Aorta (tissue), 5 donors: ENCODE measurements at regions not wholly inside any gene's neighbourhood (a gene's known extent, or its start where the extent isn't known, plus 50 kb on each side); places are given as distances from the start of the nearest gene placed in this dataset.
"Not testable (repeated sequence)": the region's sequence is repeated elsewhere in the genome, so short reads cannot be mapped to it uniquely, and the experiment has no call there.

Experiments used
- ATAC-seq: fragments of 200-7000 bp; cut with Tn5 transposase; one replicate; pipeline ENCODE4 v1.9.1; 2022; ENCODE audit warnings: moderate library complexity; ENCODE audit not compliant: low FRiP score
- DNase-seq, 2 donors: peaks; one replicate each; pipeline ENCODE4 v3.0.0-alpha.2; 2020
- H3K27ac ChIP-seq, 2 donors: one replicate each; pipeline ENCODE4 v1.5.1; 2013; ENCODE audit warnings: low read length in 2 of 2, mild to moderate bottlenecking in 2 of 2, moderate library complexity in 2 of 2, control low read depth in 1 of 2, inconsistent platforms in 1 of 2, low read depth in 1 of 2
- H3K27me3 ChIP-seq, 2 donors: one replicate each; pipeline ENCODE4 v1.6.1; 2013; ENCODE audit warnings: control low read depth in 1 of 2, low read length in 1 of 2, mild to moderate bottlenecking in 1 of 2, moderate library complexity in 1 of 2; ENCODE audit not compliant: insufficient read depth in 2 of 2, control insufficient read depth in 1 of 2
- H3K36me3 ChIP-seq, 2 donors: one replicate each; pipeline ENCODE4 v1.6.1; 2013; ENCODE audit warnings: control low read depth in 1 of 2, low read length in 1 of 2, mild to moderate bottlenecking in 1 of 2; ENCODE audit not compliant: insufficient read depth in 2 of 2, control insufficient read depth in 1 of 2
- H3K4me1 ChIP-seq, 2 donors: one replicate each; pipeline ENCODE4 v1.6.1; 2013; ENCODE audit warnings: low read length in 2 of 2, control low read depth in 1 of 2, mild to moderate bottlenecking in 1 of 2, moderate library complexity in 1 of 2; ENCODE audit not compliant: insufficient read depth in 2 of 2, control insufficient read depth in 1 of 2
- H3K4me3 ChIP-seq, 2 donors: one replicate each; pipeline ENCODE4 v1.5.1; 2013; ENCODE audit warnings: low read length in 2 of 2, control low read depth in 1 of 2, mild to moderate bottlenecking in 1 of 2
- H3K9me3 ChIP-seq: one replicate; pipeline ENCODE4 v1.6.1; 2013; ENCODE audit warnings: mild to moderate bottlenecking, low read length; ENCODE audit not compliant: control insufficient read depth
- WGBS, 2 donors: extraction: QIAGEN DNeasy Blood & Tissue Kit; methylation state at CpG; one replicate each; pipeline ENCODE4 v1.1.7; 2013; 5-methylcytosine and 5-hydroxymethylcytosine counted together
- intact Hi-C, 2 donors: fragments of 100-400 bp; cut with DNase I; formaldehyde crosslinking; loops; one replicate each; pipeline versions ENCODE4 v1.14.2 to v1.15.0; 2022
- donor health status: healthy with polysubstance abuse.
- donor health status: Bipolar disorder and iron deficiency.
- donor health status: DM: no; HTN: no; CAD: no.
- donor health status: DM: no; HTN: no; CAD: no.
- donor health status: DM: yes; HTN: yes; CAD: no.

- Histone ChIP-seq H3K27ac (no peak overlapping the region), H3K9me3 (no peaks in the 10 kb centered on the region), H3K27me3 (no peaks in the 10 kb centered on the region), H3K36me3 (no peaks in the 10 kb centered on the region), H3K4me1 (no peaks in the 10 kb centered on the region), H3K4me3 (no peak overlapping the region)
- WGBS, 2 donors = 58 to 77% methylated on average over 2 of the region's 2 CpGs
- ATAC-seq (no peak), DNase-seq (no peak)
- intact Hi-C loops = no loop called here
These were observed 72.2 kb downstream of the PTTG1 start for GRCh38 chr5:160493806-160494338.

GRCh38 chr5:160494451-160494850 lies 72.8 kb downstream of the PTTG1 start:
- WGBS, 2 donors = 59 to 67% methylated on average over 4 of the region's 4 CpGs
- ATAC-seq = no peak
- intact Hi-C loops = no loop called here
- no peak overlapping the region for H3K4me3 ChIP-seq
- no peaks in the 10 kb centered on the region for H3K4me1 ChIP-seq
- H3K27ac ChIP-seq = no peak overlapping the region
- no peak for DNase-seq
- H3K36me3 ChIP-seq = no peaks in the 10 kb centered on the region
- H3K27me3 ChIP-seq = no peaks in the 10 kb centered on the region
- H3K9me3 ChIP-seq = no peaks in the 10 kb centered on the region

GRCh38 chr5:160496334-160496733 lies 74.7 kb downstream of the PTTG1 start:
- H3K9me3 ChIP-seq = no peaks in the 10 kb centered on the region
- intact Hi-C loops = no loop called here
- no peak for ATAC-seq
- no peaks in the 10 kb centered on the region for H3K4me1 ChIP-seq
- WGBS, 2 donors = 63 to 65% methylated on average over 6 of the region's 6 CpGs
- H3K36me3 ChIP-seq = no peaks in the 10 kb centered on the region
- DNase-seq = no peak
- H3K27me3 ChIP-seq = no peaks in the 10 kb centered on the region
- H3K27ac ChIP-seq = no peak overlapping the region
- H3K4me3 ChIP-seq = no peak overlapping the region

- no peak for DNase-seq
- ATAC-seq = no peak
- 90 to 93% methylated on average over 5 of the region's 5 CpGs for WGBS, 2 donors
- no peak overlapping the region for H3K27ac ChIP-seq
- intact Hi-C loops = no loop called here
- no peaks in the 10 kb centered on the region for H3K9me3 ChIP-seq
- no peaks in the 10 kb centered on the region for H3K27me3 ChIP-seq
- H3K4me3 ChIP-seq = no peak overlapping the region
- H3K36me3 ChIP-seq = no peaks in the 10 kb centered on the region
- H3K4me1 ChIP-seq = no peaks in the 10 kb centered on the region
These were observed 75.1 kb downstream of the PTTG1 start for GRCh38 chr5:160496784-160497183.

GRCh38 chr5:160497878-160498277 lies 76.2 kb downstream of the PTTG1 start:
- Histone ChIP-seq H3K4me3 (no peak overlapping the region), H3K4me1 (no peaks in the 10 kb centered on the region), H3K9me3 (no peaks in the 10 kb centered on the region), H3K36me3 (no peaks in the 10 kb centered on the region), H3K27me3 (no peaks in the 10 kb centered on the region), H3K27ac (no peak overlapping the region)
- no peak for ATAC-seq
- intact Hi-C loops = no loop called here
- 54 to 79% methylated on average over 2 of the region's 2 CpGs for WGBS, 2 donors
- DNase-seq = no peak

GRCh38 chr5:160498441-160499043 lies 76.9 kb downstream of the PTTG1 start:
- H3K4me1 ChIP-seq, H3K27me3 ChIP-seq, ATAC-seq, H3K4me3 ChIP-seq, DNase-seq, H3K36me3 ChIP-seq, H3K27ac ChIP-seq, H3K9me3 ChIP-seq, intact Hi-C loops: not testable (repeated sequence)
- 92 to 95% methylated on average over 14 to 15 of the region's 21 CpGs for WGBS, 2 donors

- no peak overlapping the region for H3K4me3 ChIP-seq
- ATAC-seq (no peak), DNase-seq (no peak)
- H3K4me1 ChIP-seq = no peaks in the 10 kb centered on the region
- no peaks in the 10 kb centered on the region for H3K36me3 ChIP-seq
- no peaks in the 10 kb centered on the region for H3K27me3 ChIP-seq
- WGBS, 2 donors = 66 to 79% methylated on average over 6 of the region's 6 CpGs
- no peaks in the 10 kb centered on the region for H3K9me3 ChIP-seq
- H3K27ac ChIP-seq = no peak overlapping the region
- intact Hi-C loops = no loop called here
These were observed 79.4 kb downstream of the PTTG1 start for GRCh38 chr5:160500786-160501779.

- 47 to 52% methylated on average over 2 of the region's 2 CpGs for WGBS, 2 donors
- Histone ChIP-seq H3K9me3 (no peaks in the 10 kb centered on the region), H3K4me1 (no peaks in the 10 kb centered on the region), H3K27me3 (no peaks in the 10 kb centered on the region), H3K4me3 (no peak overlapping the region), H3K36me3 (no peaks in the 10 kb centered on the region), H3K27ac (no peak overlapping the region)
- intact Hi-C loops = no loop called here
- DNase-seq (no peak), ATAC-seq (peak; percentile 20)
These were observed 83.3 kb downstream of the PTTG1 start for GRCh38 chr5:160504906-160505305.
